HepG2 (cell line): ENCODE measurements at regions not wholly inside any gene's neighbourhood (a gene's known extent, or its start where the extent isn't known, plus 50 kb on each side); places are given as distances from the start of the nearest gene placed in this dataset.
A peak's percentile ranks its signal among the peaks of the same experiment; 100 is the strongest.

ENCODE experiments used
- ETV6 ChIP-seq: sonication (generic); formaldehyde crosslinking; conservative IDR thresholded peaks from 2 replicates; pipeline ENCODE4 v1.4.0; 2020; ENCODE audit warnings: missing genetic modification reagents
- KLF6 ChIP-seq: IDR thresholded peaks from 2 replicates; pipeline ENCODE4 v1.8.0; 2016; ENCODE audit warnings: missing biosample characterization, missing genetic modification reagents
- SCMH1 ChIP-seq: sonication (generic); formaldehyde crosslinking; IDR thresholded peaks from 2 replicates; pipeline ENCODE4 v1.9.0; 2021; ENCODE audit warnings: missing genetic modification reagents, mild to moderate bottlenecking, borderline replicate concordance
- ZNF10 ChIP-seq: sonication (generic); formaldehyde crosslinking; IDR thresholded peaks from 2 replicates; pipeline ENCODE4 v1.4.0; 2020; ENCODE audit warnings: mild to moderate bottlenecking, low read depth, missing genetic modification reagents, borderline replicate concordance
- ZNF562 ChIP-seq: sonication (generic); formaldehyde crosslinking; IDR thresholded peaks from 2 replicates; pipeline ENCODE4 v1.8.0; 2022; ENCODE audit warnings: missing genetic modification reagents, borderline replicate concordance
- ZNF780A ChIP-seq: sonication (generic); formaldehyde crosslinking; IDR thresholded peaks from 2 replicates; pipeline ENCODE4 v1.8.0; 2022; ENCODE audit warnings: mild to moderate bottlenecking, missing genetic modification reagents, moderate library complexity
- ZNF891 ChIP-seq: sonication (generic); formaldehyde crosslinking; IDR thresholded peaks from 2 replicates; pipeline ENCODE4 v1.5.0; 2020; ENCODE audit warnings: mild to moderate bottlenecking, missing genetic modification reagents
- TF ChIP-seq, protein P1 (sequence below), 2 experiments: IDR thresholded peaks; 2 replicates each; pipeline ENCODE4 v1.6.1; 2011 to 2012; ENCODE audit warnings: low read length in 2 of 2, borderline replicate concordance in 1 of 2, low read depth in 1 of 2, mild to moderate bottlenecking in 1 of 2, moderate library complexity in 1 of 2
- TF ChIP-seq, protein P2 (sequence below): sonication (generic); formaldehyde crosslinking; IDR thresholded peaks from 2 replicates; pipeline ENCODE4 v1.9.0; 2021; ENCODE audit warnings: mild to moderate bottlenecking, missing genetic modification reagents
- TF ChIP-seq, protein P3 (sequence below): sonication (generic); formaldehyde crosslinking; IDR thresholded peaks from 2 replicates; pipeline ENCODE4 v1.8.1; 2023; ENCODE audit warnings: mild to moderate bottlenecking, missing genetic modification reagents, borderline replicate concordance
- TF ChIP-seq, protein P4 (sequence below): sonication (generic); formaldehyde crosslinking; IDR thresholded peaks from 2 replicates; pipeline ENCODE4 v1.8.0; 2022; ENCODE audit warnings: mild to moderate bottlenecking, missing genetic modification reagents, borderline replicate concordance
- TF ChIP-seq, protein P5 (sequence below): sonication (generic); formaldehyde crosslinking; IDR thresholded peaks from 2 replicates; pipeline ENCODE4 v1.9.0; 2022; ENCODE audit warnings: missing genetic modification reagents, mild to moderate bottlenecking, borderline replicate concordance

DNA sequence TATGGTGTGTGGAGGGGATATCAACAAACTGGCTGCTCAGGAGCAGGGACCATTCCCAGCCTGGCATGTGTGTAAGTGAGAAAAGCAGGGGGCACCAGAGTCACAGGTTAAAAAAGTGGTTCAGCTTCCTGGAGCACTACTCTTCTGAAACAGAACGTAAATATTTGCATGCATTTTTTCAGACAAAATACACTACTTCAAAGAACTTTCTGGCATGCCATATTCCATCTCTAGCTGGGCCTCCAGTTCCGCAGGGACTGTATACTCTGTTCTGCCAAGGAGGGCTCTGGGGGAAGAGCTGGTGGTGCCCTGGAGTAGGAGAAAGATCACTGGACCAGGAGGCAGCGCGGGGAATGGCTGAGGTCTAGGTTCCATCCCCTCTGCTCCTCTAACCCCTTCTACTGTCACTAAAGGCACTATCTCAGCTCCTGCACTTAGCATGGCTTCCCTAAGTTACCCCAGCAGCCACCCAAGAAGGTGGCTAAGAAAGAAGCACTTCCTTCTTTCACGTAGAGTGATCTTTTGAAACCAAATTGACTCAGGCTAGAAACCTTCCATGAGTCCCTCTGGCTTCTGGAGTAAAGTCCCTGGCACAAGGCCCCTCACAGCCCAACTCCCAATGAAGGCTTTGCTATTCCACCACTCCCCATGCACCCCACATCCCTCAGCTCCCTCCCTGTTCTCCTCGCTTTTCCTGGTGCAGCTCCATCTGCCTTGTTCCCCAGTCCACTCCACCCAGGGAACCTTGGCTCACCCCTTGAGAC, 57.6 kb upstream of the CABLES1 start (continued):
- no peak for TF ChIP-seq ZNF10 (CRISPR knock-in tag)
- TF ChIP-seq, protein P1, sequence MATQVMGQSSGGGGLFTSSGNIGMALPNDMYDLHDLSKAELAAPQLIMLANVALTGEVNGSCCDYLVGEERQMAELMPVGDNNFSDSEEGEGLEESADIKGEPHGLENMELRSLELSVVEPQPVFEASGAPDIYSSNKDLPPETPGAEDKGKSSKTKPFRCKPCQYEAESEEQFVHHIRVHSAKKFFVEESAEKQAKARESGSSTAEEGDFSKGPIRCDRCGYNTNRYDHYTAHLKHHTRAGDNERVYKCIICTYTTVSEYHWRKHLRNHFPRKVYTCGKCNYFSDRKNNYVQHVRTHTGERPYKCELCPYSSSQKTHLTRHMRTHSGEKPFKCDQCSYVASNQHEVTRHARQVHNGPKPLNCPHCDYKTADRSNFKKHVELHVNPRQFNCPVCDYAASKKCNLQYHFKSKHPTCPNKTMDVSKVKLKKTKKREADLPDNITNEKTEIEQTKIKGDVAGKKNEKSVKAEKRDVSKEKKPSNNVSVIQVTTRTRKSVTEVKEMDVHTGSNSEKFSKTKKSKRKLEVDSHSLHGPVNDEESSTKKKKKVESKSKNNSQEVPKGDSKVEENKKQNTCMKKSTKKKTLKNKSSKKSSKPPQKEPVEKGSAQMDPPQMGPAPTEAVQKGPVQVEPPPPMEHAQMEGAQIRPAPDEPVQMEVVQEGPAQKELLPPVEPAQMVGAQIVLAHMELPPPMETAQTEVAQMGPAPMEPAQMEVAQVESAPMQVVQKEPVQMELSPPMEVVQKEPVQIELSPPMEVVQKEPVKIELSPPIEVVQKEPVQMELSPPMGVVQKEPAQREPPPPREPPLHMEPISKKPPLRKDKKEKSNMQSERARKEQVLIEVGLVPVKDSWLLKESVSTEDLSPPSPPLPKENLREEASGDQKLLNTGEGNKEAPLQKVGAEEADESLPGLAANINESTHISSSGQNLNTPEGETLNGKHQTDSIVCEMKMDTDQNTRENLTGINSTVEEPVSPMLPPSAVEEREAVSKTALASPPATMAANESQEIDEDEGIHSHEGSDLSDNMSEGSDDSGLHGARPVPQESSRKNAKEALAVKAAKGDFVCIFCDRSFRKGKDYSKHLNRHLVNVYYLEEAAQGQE (IDR thresholded peaks at IDR 0.05; ENCODE audit: borderline replicate concordance in 1 of 2, low read depth in 1 of 2, low read length in 2 of 2) = no peak
- TF ChIP-seq, protein P2, sequence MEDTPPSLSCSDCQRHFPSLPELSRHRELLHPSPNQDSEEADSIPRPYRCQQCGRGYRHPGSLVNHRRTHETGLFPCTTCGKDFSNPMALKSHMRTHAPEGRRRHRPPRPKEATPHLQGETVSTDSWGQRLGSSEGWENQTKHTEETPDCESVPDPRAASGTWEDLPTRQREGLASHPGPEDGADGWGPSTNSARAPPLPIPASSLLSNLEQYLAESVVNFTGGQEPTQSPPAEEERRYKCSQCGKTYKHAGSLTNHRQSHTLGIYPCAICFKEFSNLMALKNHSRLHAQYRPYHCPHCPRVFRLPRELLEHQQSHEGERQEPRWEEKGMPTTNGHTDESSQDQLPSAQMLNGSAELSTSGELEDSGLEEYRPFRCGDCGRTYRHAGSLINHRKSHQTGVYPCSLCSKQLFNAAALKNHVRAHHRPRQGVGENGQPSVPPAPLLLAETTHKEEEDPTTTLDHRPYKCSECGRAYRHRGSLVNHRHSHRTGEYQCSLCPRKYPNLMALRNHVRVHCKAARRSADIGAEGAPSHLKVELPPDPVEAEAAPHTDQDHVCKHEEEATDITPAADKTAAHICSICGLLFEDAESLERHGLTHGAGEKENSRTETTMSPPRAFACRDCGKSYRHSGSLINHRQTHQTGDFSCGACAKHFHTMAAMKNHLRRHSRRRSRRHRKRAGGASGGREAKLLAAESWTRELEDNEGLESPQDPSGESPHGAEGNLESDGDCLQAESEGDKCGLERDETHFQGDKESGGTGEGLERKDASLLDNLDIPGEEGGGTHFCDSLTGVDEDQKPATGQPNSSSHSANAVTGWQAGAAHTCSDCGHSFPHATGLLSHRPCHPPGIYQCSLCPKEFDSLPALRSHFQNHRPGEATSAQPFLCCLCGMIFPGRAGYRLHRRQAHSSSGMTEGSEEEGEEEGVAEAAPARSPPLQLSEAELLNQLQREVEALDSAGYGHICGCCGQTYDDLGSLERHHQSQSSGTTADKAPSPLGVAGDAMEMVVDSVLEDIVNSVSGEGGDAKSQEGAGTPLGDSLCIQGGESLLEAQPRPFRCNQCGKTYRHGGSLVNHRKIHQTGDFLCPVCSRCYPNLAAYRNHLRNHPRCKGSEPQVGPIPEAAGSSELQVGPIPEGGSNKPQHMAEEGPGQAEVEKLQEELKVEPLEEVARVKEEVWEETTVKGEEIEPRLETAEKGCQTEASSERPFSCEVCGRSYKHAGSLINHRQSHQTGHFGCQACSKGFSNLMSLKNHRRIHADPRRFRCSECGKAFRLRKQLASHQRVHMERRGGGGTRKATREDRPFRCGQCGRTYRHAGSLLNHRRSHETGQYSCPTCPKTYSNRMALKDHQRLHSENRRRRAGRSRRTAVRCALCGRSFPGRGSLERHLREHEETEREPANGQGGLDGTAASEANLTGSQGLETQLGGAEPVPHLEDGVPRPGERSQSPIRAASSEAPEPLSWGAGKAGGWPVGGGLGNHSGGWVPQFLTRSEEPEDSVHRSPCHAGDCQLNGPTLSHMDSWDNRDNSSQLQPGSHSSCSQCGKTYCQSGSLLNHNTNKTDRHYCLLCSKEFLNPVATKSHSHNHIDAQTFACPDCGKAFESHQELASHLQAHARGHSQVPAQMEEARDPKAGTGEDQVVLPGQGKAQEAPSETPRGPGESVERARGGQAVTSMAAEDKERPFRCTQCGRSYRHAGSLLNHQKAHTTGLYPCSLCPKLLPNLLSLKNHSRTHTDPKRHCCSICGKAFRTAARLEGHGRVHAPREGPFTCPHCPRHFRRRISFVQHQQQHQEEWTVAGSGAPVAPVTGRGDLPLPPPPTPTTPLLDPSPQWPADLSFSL (CRISPR knock-in tag) = no peak
- no peak for TF ChIP-seq ETV6 (CRISPR knock-in tag)
- no peak for TF ChIP-seq SCMH1 (CRISPR knock-in tag)
- TF ChIP-seq ZNF891 (CRISPR knock-in tag) = no peak
- TF ChIP-seq, protein P3, sequence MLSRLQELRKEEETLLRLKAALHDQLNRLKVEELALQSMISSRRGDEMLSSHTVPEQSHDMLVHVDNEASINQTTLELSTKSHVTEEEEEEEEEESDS (CRISPR knock-in tag) = no peak
- TF ChIP-seq, protein P4, sequence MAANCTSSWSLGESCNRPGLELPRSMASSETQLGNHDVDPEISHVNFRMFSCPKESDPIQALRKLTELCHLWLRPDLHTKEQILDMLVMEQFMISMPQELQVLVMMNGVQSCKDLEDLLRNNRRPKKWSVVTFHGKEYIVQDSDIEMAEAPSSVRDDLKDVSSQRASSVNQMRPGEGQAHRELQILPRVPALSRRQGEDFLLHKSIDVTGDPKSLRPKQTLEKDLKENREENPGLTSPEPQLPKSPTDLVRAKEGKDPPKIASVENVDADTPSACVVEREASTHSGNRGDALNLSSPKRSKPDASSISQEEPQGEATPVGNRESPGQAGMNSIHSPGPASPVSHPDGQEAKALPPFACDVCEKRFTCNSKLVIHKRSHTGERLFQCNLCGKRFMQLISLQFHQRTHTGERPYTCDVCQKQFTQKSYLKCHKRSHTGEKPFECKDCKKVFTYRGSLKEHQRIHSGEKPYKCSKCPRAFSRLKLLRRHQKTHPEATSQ (CRISPR knock-in tag) = no peak
- TF ChIP-seq, protein P5, sequence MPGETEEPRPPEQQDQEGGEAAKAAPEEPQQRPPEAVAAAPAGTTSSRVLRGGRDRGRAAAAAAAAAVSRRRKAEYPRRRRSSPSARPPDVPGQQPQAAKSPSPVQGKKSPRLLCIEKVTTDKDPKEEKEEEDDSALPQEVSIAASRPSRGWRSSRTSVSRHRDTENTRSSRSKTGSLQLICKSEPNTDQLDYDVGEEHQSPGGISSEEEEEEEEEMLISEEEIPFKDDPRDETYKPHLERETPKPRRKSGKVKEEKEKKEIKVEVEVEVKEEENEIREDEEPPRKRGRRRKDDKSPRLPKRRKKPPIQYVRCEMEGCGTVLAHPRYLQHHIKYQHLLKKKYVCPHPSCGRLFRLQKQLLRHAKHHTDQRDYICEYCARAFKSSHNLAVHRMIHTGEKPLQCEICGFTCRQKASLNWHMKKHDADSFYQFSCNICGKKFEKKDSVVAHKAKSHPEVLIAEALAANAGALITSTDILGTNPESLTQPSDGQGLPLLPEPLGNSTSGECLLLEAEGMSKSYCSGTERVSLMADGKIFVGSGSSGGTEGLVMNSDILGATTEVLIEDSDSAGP = peak; percentile 29; the same call in 1 of the 2 replicates
- TF ChIP-seq ZNF562 (CRISPR knock-in tag) = no peak
- no peak for TF ChIP-seq ZNF780A (CRISPR knock-in tag)
- no peak for TF ChIP-seq KLF6
